ENCODE measurements at regions not wholly inside any gene's neighbourhood (a gene's known extent, or its start where the extent isn't known, plus 50 kb on each side); places are given as distances from the start of the nearest gene placed in this dataset.

GRCh38 chr10:125502276-125502675 lies 180.7 kb downstream of the TEX36 start:
- DNase-seq (no peak), ATAC-seq (no peak)
- no peak overlapping the region for H3K4me3 ChIP-seq
- intact Hi-C loops (cut with DNase I): no loop called here
- no peaks in the 10 kb centered on the region for H3K9me3 ChIP-seq
- H3K36me3 ChIP-seq: no peaks in the 10 kb centered on the region
- no peaks in the 10 kb centered on the region for H3K27me3 ChIP-seq (ENCODE audit: low read depth)
- H3K27ac ChIP-seq: no peak overlapping the region
- no peaks in the 10 kb centered on the region for H3K4me1 ChIP-seq
- TF ChIP-seq CTCF (IDR thresholded peaks at IDR 0.05): no peak

- intact Hi-C loops (cut with DNase I): no loop called here
- Histone ChIP-seq H3K36me3 (no peaks in the 10 kb centered on the region), H3K4me1 (no peaks in the 10 kb centered on the region), H3K9me3 (no peaks in the 10 kb centered on the region), H3K4me3 (no peak overlapping the region), H3K27ac (no peak overlapping the region), H3K27me3 (ENCODE audit: low read depth) (no peaks in the 10 kb centered on the region)
- no peak for DNase-seq
- ATAC-seq: no peak
- no peak for TF ChIP-seq CTCF (IDR thresholded peaks at IDR 0.05)
These were observed 187.6 kb downstream of the TEX36 start for GRCh38 chr10:125495386-125495785.

DNA sequence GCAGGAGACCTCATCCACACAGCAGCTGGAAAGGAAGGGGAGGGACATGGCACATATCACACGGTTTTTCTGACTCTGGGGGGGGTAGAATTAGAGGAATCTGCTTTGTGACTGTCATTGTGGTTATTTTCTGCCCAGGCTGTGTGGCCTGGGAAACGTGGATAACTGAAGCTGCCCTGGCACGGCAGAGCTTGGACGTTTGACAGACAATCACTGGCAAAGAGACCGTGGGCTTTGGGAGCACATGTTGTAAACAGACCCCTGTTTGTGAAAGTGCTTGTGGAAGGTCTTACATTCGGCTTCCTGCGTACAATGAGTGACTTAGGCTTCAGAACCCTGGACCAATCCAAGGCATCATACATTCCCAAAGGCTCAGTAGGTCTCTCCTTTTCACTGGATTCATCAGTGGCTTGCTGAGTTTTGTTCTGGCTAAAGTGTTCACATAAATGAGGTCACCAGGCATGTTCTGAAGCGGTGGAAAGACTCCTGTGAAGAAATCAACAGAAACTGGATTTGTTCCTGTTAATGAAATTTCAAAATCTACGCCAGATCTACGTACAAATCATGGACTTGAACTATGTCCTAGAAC lies 188.2 kb downstream of the TEX36 start:
- Histone ChIP-seq H3K4me3 (no peak overlapping the region), H3K4me1 (no peaks in the 10 kb centered on the region), H3K9me3 (no peaks in the 10 kb centered on the region), H3K27me3 (ENCODE audit: low read depth) (no peaks in the 10 kb centered on the region), H3K27ac (no peak overlapping the region), H3K36me3 (no peaks in the 10 kb centered on the region)
- TF ChIP-seq CTCF (IDR thresholded peaks at IDR 0.05): no peak
- intact Hi-C loops (cut with DNase I): no loop called here
- DNase-seq (no peak), ATAC-seq (no peak)

GRCh38 chr10:125491381-125491780 lies 191.6 kb downstream of the TEX36 start:
- Histone ChIP-seq H3K27ac (no peak overlapping the region), H3K36me3 (no peaks in the 10 kb centered on the region), H3K9me3 (no peaks in the 10 kb centered on the region), H3K27me3 (ENCODE audit: low read depth) (no peaks in the 10 kb centered on the region), H3K4me3 (no peak overlapping the region), H3K4me1 (no peaks in the 10 kb centered on the region)
- intact Hi-C loops (cut with DNase I): no loop called here
- ATAC-seq (no peak), DNase-seq (no peak)
- no peak for TF ChIP-seq CTCF (IDR thresholded peaks at IDR 0.05)

- Histone ChIP-seq H3K27ac (no peak overlapping the region), H3K4me1 (no peaks in the 10 kb centered on the region), H3K4me3 (no peak overlapping the region), H3K36me3 (no peaks in the 10 kb centered on the region), H3K27me3 (ENCODE audit: low read depth) (no peaks in the 10 kb centered on the region), H3K9me3 (no peaks in the 10 kb centered on the region)
- TF ChIP-seq CTCF (IDR thresholded peaks at IDR 0.05): no peak
- ATAC-seq: no peak
- no peak for DNase-seq
- intact Hi-C loops (cut with DNase I): no loop called here
These were observed 193.2 kb downstream of the TEX36 start for GRCh38 chr10:125489731-125490130.

DNA sequence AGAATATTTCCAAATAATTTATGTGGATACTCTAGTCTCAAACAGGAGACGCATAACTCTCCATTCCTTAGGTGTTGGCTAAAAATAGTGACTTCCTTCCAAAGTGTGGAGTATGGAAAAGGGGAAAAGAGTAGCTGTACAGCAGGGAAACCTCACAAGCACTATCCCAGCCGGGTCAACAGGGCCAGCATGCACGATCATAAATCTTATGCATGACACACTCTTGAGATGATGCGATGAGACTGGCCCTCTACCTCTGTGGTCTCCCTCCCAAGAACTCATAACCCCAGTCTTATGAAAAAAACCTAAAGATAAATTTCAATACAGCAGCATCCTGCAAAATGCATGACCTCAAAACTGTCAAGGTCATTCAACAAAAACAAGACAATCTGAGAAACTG lies 197.3 kb downstream of the TEX36 start:
- no peak for TF ChIP-seq CTCF (IDR thresholded peaks at IDR 0.05)
- Histone ChIP-seq H3K4me1 (no peaks in the 10 kb centered on the region), H3K27me3 (ENCODE audit: low read depth) (no peaks in the 10 kb centered on the region), H3K27ac (no peak overlapping the region), H3K36me3 (no peaks in the 10 kb centered on the region), H3K9me3 (no peaks in the 10 kb centered on the region), H3K4me3 (no peak overlapping the region)
- no peak for DNase-seq
- no peak for ATAC-seq
- intact Hi-C loops (cut with DNase I): no loop called here
